AG04450 (cell line): ENCODE measurements at regions not wholly inside any gene's neighbourhood (a gene's known extent, or its start where the extent isn't known, plus 50 kb on each side); places are given as distances from the start of the nearest gene placed in this dataset.
A peak's percentile ranks its signal among the peaks of the same experiment; 100 is the strongest.

ENCODE experiments used
- CTCF ChIA-PET: fragments of 300-600, 350-600 bp; formaldehyde crosslinking; extraction: SDS; loops from one replicate; lab custom pipeline; 2022; ENCODE audit warnings: antibody characterized with exemption, inconsistent platforms; lab: Charles Lee
- POLR2A ChIA-PET: fragments of 350-600 bp; formaldehyde crosslinking; extraction: SDS; loops from one replicate; lab custom pipeline; 2021; ENCODE audit warnings: antibody characterized with exemption, inconsistent platforms; lab: Yijun Ruan, JAX
- DNase-seq: peaks from one replicate; pipeline ENCODE4 v3.0.0-alpha.2; 2011; ENCODE audit warnings: low read depth, low spot score
- H3K27ac ChIP-seq: one replicate; pipeline ENCODE4 v1.5.1; 2012; ENCODE audit warnings: low read depth, low read length, control low read depth
- H3K27me3 ChIP-seq: one replicate; pipeline ENCODE4 v1.6.0; 2012; ENCODE audit warnings: low read length; ENCODE audit not compliant: control insufficient read depth, insufficient read depth
- H3K4me3 ChIP-seq: 2 replicates; pipeline ENCODE4 v1.5.1; 2011; ENCODE audit warnings: mild to moderate bottlenecking, low read depth, low read length, control low read depth
- H3K9me3 ChIP-seq: 2 replicates; pipeline ENCODE4 v1.5.1; 2012; ENCODE audit warnings: low read length; ENCODE audit not compliant: control insufficient read depth, insufficient read depth
- TF ChIP-seq, protein P1 (sequence below): IDR thresholded peaks from 2 replicates; pipeline ENCODE4 v1.5.1; 2011; ENCODE audit warnings: low read depth, low read length, control low read depth, inconsistent platforms

GRCh38 chr2:220070349-220070748, 442.9 kb downstream of the SLC4A3 start:
- Histone ChIP-seq H3K27ac (no peak overlapping the region), H3K9me3 (no peaks in the 10 kb centered on the region), H3K4me3 (no peak overlapping the region), H3K27me3 (no peaks in the 10 kb centered on the region)
- ChIA-PET CTCF (interaction anchor here (1.1 kb wide), 1 partner anchor 11 kb away, joined by 7 read pairs; no protein-coding TSS in a partner anchor), POLR2A (no interaction called here)
- TF ChIP-seq, protein P1, sequence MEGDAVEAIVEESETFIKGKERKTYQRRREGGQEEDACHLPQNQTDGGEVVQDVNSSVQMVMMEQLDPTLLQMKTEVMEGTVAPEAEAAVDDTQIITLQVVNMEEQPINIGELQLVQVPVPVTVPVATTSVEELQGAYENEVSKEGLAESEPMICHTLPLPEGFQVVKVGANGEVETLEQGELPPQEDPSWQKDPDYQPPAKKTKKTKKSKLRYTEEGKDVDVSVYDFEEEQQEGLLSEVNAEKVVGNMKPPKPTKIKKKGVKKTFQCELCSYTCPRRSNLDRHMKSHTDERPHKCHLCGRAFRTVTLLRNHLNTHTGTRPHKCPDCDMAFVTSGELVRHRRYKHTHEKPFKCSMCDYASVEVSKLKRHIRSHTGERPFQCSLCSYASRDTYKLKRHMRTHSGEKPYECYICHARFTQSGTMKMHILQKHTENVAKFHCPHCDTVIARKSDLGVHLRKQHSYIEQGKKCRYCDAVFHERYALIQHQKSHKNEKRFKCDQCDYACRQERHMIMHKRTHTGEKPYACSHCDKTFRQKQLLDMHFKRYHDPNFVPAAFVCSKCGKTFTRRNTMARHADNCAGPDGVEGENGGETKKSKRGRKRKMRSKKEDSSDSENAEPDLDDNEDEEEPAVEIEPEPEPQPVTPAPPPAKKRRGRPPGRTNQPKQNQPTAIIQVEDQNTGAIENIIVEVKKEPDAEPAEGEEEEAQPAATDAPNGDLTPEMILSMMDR, result no peak
- DNase-seq, result no peak

- TF ChIP-seq, protein P1, result no peak
- DNase-seq, result no peak
- H3K27ac ChIP-seq, result no peak overlapping the region
- H3K4me3 ChIP-seq, result no peak overlapping the region
- ChIA-PET POLR2A (no interaction called here), CTCF (interaction anchor here (1.1 kb wide), 1 partner anchor 10 kb away, joined by 7 read pairs; no protein-coding TSS in a partner anchor)
- H3K9me3 ChIP-seq, result no peaks in the 10 kb centered on the region
- no peaks in the 10 kb centered on the region for H3K27me3 ChIP-seq
These were observed 444.3 kb downstream of the SLC4A3 start for GRCh38 chr2:220071696-220072095.

DNA sequence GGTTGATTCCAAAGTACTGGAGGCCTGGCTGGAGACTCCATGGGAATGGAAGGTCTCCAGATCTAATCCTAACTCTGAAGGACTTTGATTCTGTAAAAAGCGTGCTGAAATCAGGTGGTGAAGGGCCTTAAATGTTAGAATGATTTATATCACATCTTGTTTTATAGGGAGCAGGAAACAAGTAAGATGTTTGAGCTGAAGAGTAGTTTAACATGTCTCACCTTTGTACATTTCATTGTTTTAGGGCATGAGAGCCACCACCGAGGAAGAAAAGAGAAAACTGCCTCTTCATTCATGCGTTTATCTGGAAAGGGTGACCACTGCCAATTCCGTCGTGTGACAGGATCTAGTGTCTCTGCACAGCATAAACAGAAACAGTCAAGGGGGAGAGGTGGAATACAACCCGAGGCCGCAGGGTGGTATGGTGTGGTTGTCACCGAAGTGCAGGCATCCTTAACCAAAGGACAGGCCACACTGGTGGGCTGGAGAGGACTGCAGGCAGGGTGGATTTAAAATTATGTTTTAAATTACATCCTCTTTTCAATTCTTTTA, 445.3 kb downstream of the SLC4A3 start:
- TF ChIP-seq, protein P1, result no peak
- ChIA-PET POLR2A (no interaction called here), CTCF (no interaction called here)

DNA sequence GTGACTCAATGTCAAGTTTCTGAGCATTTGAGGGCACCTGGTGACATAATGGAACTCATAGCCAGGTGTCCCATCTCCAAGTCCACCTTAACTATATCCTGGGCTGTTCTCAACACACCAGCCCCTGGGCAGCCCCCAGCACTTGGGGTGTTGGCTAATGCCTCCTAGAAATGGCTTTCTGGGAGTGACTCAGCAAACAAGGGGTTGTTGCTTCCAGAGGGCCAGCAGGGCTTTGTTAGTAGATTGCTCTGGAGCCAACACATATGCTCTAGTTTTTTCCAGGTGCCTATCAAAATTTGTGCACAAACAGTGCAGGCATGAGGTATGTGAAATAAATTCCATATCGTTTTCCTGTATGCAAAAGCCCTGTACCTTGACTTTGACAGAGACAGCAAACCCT, 448.4 kb downstream of the SLC4A3 start:
- ChIA-PET CTCF (no interaction called here), POLR2A (no interaction called here)
- Histone ChIP-seq H3K27me3 (no peaks in the 10 kb centered on the region), H3K9me3 (no peaks in the 10 kb centered on the region), H3K27ac (no peak overlapping the region), H3K4me3 (no peak overlapping the region)
- no peak for DNase-seq
- TF ChIP-seq, protein P1, result no peak

More for the DNA sequence above, 445.3 kb downstream of the SLC4A3 start:
- Histone ChIP-seq H3K4me3 (no peak overlapping the region), H3K9me3 (no peaks in the 10 kb centered on the region), H3K27ac (no peak overlapping the region), H3K27me3 (no peaks in the 10 kb centered on the region)
- no peak for DNase-seq

DNA sequence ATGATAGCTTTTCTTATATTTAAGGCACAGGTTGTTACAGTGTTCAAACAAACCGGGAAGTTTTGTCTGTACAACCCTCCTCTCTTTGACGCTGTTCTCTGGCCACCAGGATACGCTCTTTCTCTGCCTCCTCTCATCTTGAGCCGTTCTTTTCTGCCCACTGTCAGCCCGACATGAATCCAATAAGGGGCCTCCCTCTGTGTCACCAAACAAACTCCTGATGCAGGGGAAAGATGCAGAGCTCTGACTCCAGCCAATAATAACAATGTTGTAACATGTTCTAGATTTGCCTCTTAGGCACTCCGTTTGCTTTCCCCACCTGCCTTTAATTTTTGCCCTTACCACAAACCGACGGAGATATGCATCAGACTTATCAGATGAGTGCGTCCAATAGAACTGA, 449.3 kb downstream of the SLC4A3 start:
- DNase-seq, result no peak
- ChIA-PET POLR2A (no interaction called here), CTCF (interaction anchor here (1.2 kb wide), 1 partner anchor 22 kb away, joined by 3 read pairs; no protein-coding TSS in a partner anchor)
- TF ChIP-seq, protein P1, result peak; percentile 47
- no peak overlapping the region for H3K4me3 ChIP-seq
- no peak overlapping the region for H3K27ac ChIP-seq
- no peaks in the 10 kb centered on the region for H3K27me3 ChIP-seq
- no peaks in the 10 kb centered on the region for H3K9me3 ChIP-seq
